ENCODE measurements at regions not wholly inside any gene's neighbourhood (a gene's known extent, or its start where the extent isn't known, plus 50 kb on each side); places are given as distances from the start of the nearest gene placed in this dataset.
"Not testable (repeated sequence)": the region's sequence is repeated elsewhere in the genome, so short reads cannot be mapped to it uniquely, and the experiment has no call there.

- WGBS (ENCODE audit: insufficient coverage, low coverage, missing lambda C conversion rate), result 70% methylated on average over 43 of the region's 80 CpGs
- no peaks in the 10 kb centered on the region for H3K79me2 ChIP-seq (ENCODE audit: control insufficient read depth, insufficient read depth, low read length)
- H3K4me2 ChIP-seq (ENCODE audit: insufficient read depth, low read length), result no peak overlapping the region
- H3K36me3 ChIP-seq (ENCODE audit: control insufficient read depth, insufficient read depth, low read length), result no peaks in the 10 kb centered on the region
- ChIA-PET CTCF (ENCODE audit: low intra/inter-chr PET ratio) (no interaction called here), POLR2A (no interaction called here)
- DNase-seq (ENCODE audit: extremely low read depth in 1 of 4, low spot score in 3 of 4) (no peak), ATAC-seq (no peak), FAIRE-seq (no peak)
- no peak overlapping the region for H2AFZ ChIP-seq (ENCODE audit: low read depth, low read length)
- H3K27ac ChIP-seq (ENCODE audit: extremely low read depth, low read depth, low read length), result no peak overlapping the region
- no peak overlapping the region for H3K4me3 ChIP-seq
- BruUV-seq (replicated peaks), result no TSS peak
- no peaks in the 10 kb centered on the region for H4K20me1 ChIP-seq (replicated peaks; ENCODE audit: control insufficient read depth, insufficient read depth, low read length)
- no peaks in the 10 kb centered on the region for H3K9me1 ChIP-seq (ENCODE audit: control insufficient read depth, insufficient read depth, low read length)
- intact Hi-C loops (cut with micrococcal nuclease) (no loop called here), in situ Hi-C loops (cut with MboI) (no loop called here)
- no peaks in the 10 kb centered on the region for H3K27me3 ChIP-seq (ENCODE audit: control insufficient read depth in 2 of 2, insufficient read depth in 2 of 2, low read length in 2 of 2)
- no peak overlapping the region for H3K9ac ChIP-seq (ENCODE audit: insufficient read depth in 1 of 2, low read depth in 2 of 2, low read length in 2 of 2)
- H3K9me3 ChIP-seq (replicated peaks; ENCODE audit: control insufficient read depth, insufficient read depth, low read depth, low read length), result peaks cover 5% of the 10 kb centered on the region
- TF ChIP-seq SNIP1 (IDR thresholded peaks at IDR 0.05; ENCODE audit: low read depth) (no peak), ZNF830 (CRISPR knock-in tag; IDR thresholded peaks at IDR 0.05) (no peak)
- H3K4me1 ChIP-seq (replicated peaks in 1 of 2; ENCODE audit: control insufficient read depth in 2 of 2, insufficient read depth in 2 of 2, low read length in 2 of 2), result no peaks in the 10 kb centered on the region
Observed at GRCh38 chr13:18232298-18232993, 949.2 kb downstream of the TUBA3C start.

DNA sequence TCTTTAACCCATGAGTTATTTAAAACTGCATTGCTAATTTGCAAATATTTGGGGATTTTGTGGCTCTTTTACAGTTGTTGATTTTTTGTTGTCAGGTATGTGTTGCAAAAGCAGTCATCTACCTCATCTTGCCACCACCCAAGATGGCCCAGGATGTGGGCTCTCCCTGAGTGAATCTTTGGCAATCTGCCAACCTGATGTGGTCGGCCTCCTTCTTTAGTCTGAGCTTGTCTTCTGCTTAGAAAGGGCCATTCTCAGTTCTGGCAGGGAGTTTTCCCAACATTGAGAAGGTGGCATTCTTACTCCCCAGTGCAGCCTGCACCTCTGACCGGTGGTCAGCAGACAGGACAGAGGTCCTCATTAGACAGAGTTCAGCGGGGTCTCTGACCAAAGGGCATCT lies 957.2 kb downstream of the TUBA3C start:
- H3K79me2 ChIP-seq (ENCODE audit: control insufficient read depth, insufficient read depth, low read length); H3K36me3 ChIP-seq (ENCODE audit: control insufficient read depth, insufficient read depth, low read length); FAIRE-seq; H3K9me3 ChIP-seq (replicated peaks; ENCODE audit: control insufficient read depth, insufficient read depth, low read depth, low read length); H3K4me1 ChIP-seq (replicated peaks in 1 of 2; ENCODE audit: control insufficient read depth in 2 of 2, insufficient read depth in 2 of 2, low read length in 2 of 2); ATAC-seq; H3K4me2 ChIP-seq (ENCODE audit: insufficient read depth, low read length); H3K4me3 ChIP-seq; BruUV-seq (replicated peaks); H4K20me1 ChIP-seq (replicated peaks; ENCODE audit: control insufficient read depth, insufficient read depth, low read length); POLR2A ChIA-PET; H2AFZ ChIP-seq (ENCODE audit: low read depth, low read length); H3K9me1 ChIP-seq (ENCODE audit: control insufficient read depth, insufficient read depth, low read length); CTCF ChIA-PET (ENCODE audit: low intra/inter-chr PET ratio); intact Hi-C loops (cut with micrococcal nuclease); H3K27ac ChIP-seq (ENCODE audit: extremely low read depth, low read depth, low read length); H3K9ac ChIP-seq (ENCODE audit: insufficient read depth in 1 of 2, low read depth in 2 of 2, low read length in 2 of 2); in situ Hi-C loops (cut with MboI); H3K27me3 ChIP-seq (ENCODE audit: control insufficient read depth in 2 of 2, insufficient read depth in 2 of 2, low read length in 2 of 2): not testable (repeated sequence)
- DNase-seq (ENCODE audit: extremely low read depth in 1 of 4, low spot score in 3 of 4), result peak in 1 of 4 experiments; percentile 8
- TF ChIP-seq NFIC (IDR thresholded peaks at IDR 0.05) (peak; percentile 95), NFIX (CRISPR knock-in tag; IDR thresholded peaks at IDR 0.05; ENCODE audit: low read depth) (peak; percentile 89)
- 14% methylated on average over 3 of the region's 3 CpGs for WGBS (ENCODE audit: insufficient coverage, low coverage, missing lambda C conversion rate)

All from K562 (cell line).